PFSK-1 (cell line): ENCODE measurements at regions not wholly inside any gene's neighbourhood (a gene's known extent, or its start where the extent isn't known, plus 50 kb on each side); places are given as distances from the start of the nearest gene placed in this dataset.

Source experiments
- FOXP2 ChIP-seq: optimal IDR thresholded peaks from 2 replicates; pipeline ENCODE3; 2011; ENCODE audit warnings: borderline replicate concordance, control low read depth, inconsistent platforms; ENCODE audit not compliant: insufficient read depth; ENCODE audit errors: extremely low read length, extremely low read depth
- POLR2AphosphoS5 ChIP-seq: IDR thresholded peaks from 2 replicates; pipeline ENCODE4 v1.6.1; 2012; ENCODE audit warnings: low read depth, mild to moderate bottlenecking, control low read depth, low read length, moderate library complexity
- SIN3A ChIP-seq: IDR thresholded peaks from 2 replicates; pipeline ENCODE4 v1.6.1; 2012; ENCODE audit warnings: mild to moderate bottlenecking, low read length, moderate library complexity, borderline replicate concordance; ENCODE audit not compliant: insufficient read depth
- TAF1 ChIP-seq: IDR thresholded peaks from 2 replicates; pipeline ENCODE4 v1.6.1; 2012; ENCODE audit warnings: low read length, control low read depth, borderline replicate concordance; ENCODE audit not compliant: insufficient read depth
- TF ChIP-seq, protein P1 (sequence below), 2 experiments: IDR thresholded peaks; 2 replicates each; pipeline versions ENCODE4 v1.6.1 to v1.8.0; 2011 to 2012; ENCODE audit warnings: low read depth in 2 of 2, low read length in 2 of 2, control low read depth in 1 of 2, inconsistent platforms in 1 of 2, mild to moderate bottlenecking in 1 of 2, moderate library complexity in 1 of 2; ENCODE audit not compliant: insufficient read depth in 1 of 2

DNA sequence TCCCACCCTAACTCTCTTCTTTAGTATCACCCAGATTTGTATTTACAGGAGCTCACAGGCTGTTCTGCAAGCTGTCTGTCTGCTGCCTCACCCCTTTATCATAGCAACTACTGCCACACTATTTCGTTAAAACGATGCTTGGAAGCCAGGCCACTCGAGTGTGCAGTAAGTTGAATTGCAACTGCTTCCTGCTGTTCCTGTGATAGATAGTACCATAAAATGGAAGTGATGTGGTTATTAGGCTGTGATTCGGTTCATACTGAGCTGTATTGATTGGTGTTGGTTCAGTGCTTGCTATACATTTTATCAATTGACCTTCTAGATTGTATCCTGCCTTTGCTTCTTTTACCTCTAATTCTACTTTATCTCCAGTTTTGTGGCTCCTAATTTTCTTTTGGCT, 325.4 kb downstream of the RNF144B start:
- TF ChIP-seq SIN3A, result no peak
- TF ChIP-seq, protein P1, sequence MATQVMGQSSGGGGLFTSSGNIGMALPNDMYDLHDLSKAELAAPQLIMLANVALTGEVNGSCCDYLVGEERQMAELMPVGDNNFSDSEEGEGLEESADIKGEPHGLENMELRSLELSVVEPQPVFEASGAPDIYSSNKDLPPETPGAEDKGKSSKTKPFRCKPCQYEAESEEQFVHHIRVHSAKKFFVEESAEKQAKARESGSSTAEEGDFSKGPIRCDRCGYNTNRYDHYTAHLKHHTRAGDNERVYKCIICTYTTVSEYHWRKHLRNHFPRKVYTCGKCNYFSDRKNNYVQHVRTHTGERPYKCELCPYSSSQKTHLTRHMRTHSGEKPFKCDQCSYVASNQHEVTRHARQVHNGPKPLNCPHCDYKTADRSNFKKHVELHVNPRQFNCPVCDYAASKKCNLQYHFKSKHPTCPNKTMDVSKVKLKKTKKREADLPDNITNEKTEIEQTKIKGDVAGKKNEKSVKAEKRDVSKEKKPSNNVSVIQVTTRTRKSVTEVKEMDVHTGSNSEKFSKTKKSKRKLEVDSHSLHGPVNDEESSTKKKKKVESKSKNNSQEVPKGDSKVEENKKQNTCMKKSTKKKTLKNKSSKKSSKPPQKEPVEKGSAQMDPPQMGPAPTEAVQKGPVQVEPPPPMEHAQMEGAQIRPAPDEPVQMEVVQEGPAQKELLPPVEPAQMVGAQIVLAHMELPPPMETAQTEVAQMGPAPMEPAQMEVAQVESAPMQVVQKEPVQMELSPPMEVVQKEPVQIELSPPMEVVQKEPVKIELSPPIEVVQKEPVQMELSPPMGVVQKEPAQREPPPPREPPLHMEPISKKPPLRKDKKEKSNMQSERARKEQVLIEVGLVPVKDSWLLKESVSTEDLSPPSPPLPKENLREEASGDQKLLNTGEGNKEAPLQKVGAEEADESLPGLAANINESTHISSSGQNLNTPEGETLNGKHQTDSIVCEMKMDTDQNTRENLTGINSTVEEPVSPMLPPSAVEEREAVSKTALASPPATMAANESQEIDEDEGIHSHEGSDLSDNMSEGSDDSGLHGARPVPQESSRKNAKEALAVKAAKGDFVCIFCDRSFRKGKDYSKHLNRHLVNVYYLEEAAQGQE (IDR thresholded peaks at IDR 0.05; ENCODE audit: insufficient read depth in 1 of 2, low read depth in 2 of 2, low read length in 2 of 2), result no peak
- no peak for TF ChIP-seq FOXP2
- no peak for TF ChIP-seq TAF1
- TF ChIP-seq POLR2AphosphoS5, result no peak

DNA sequence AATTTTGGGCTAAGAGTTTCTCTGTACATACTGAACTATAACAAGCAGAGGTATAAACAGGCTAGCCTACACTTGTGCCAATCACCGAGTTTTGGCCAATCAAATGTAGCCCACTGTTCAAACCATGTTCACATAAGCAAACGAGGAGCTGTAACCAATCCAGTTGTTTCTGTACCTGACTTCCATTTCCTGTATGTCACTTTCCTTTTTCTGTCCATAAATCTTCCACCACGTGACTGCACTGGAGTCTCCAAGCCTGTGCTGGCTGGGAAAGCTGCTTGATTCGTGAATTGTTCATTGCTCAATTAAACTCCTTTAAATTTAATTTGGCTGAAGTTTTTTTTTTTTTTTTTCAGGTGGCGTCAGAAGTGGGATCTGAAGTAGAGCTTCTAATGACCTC, 332.9 kb downstream of the RNF144B start:
- TF ChIP-seq FOXP2, result no peak
- no peak for TF ChIP-seq SIN3A
- no peak for TF ChIP-seq POLR2AphosphoS5
- no peak for TF ChIP-seq TAF1
- TF ChIP-seq, protein P1 (IDR thresholded peaks at IDR 0.05; ENCODE audit: insufficient read depth in 1 of 2, low read depth in 2 of 2, low read length in 2 of 2), result no peak

DNA sequence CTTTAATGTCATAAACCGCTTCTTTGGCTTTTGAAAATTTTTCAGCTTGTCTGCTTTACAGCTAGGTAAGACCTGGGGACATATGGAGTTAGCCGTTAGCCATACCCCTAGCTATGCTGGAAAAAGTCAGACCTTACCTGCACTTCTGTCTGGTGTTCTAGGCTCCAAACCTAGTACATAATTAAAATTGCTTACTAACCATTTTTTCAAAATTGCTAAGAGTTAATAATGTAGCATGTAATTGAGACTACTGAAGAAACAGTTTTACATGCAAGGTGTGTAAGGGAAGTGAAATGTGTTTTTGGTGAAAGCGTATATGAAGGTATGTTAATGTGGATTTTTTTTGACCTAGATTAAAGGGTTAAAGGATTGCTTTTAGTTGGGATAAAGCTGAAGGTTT, 336.9 kb downstream of the RNF144B start:
- TF ChIP-seq, protein P1 (IDR thresholded peaks at IDR 0.05; ENCODE audit: insufficient read depth in 1 of 2, low read depth in 2 of 2, low read length in 2 of 2), result no peak
- TF ChIP-seq FOXP2, result no peak
- no peak for TF ChIP-seq TAF1
- no peak for TF ChIP-seq POLR2AphosphoS5
- TF ChIP-seq SIN3A, result no peak

DNA sequence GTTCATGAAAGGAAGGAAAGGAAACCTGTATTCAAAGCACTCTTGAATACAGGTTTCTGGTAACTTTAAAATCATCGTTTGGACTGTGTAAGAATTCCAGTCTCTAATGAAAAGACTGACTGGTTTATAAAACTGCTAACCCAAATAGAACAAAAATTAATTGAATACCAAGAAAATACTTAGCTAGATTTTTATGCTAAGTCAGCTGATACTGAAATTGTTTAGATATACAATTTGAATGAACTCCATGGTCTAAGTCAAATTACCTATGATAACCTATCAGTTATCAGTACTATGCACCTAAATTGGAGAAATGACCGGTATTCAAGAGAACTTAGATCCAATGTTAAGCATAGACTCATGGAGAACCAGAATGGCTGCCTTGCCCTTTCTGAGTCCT, 338.3 kb downstream of the RNF144B start:
- TF ChIP-seq FOXP2, result no peak
- no peak for TF ChIP-seq POLR2AphosphoS5
- TF ChIP-seq, protein P1 (IDR thresholded peaks at IDR 0.05; ENCODE audit: insufficient read depth in 1 of 2, low read depth in 2 of 2, low read length in 2 of 2), result no peak
- no peak for TF ChIP-seq SIN3A
- TF ChIP-seq TAF1, result no peak

DNA sequence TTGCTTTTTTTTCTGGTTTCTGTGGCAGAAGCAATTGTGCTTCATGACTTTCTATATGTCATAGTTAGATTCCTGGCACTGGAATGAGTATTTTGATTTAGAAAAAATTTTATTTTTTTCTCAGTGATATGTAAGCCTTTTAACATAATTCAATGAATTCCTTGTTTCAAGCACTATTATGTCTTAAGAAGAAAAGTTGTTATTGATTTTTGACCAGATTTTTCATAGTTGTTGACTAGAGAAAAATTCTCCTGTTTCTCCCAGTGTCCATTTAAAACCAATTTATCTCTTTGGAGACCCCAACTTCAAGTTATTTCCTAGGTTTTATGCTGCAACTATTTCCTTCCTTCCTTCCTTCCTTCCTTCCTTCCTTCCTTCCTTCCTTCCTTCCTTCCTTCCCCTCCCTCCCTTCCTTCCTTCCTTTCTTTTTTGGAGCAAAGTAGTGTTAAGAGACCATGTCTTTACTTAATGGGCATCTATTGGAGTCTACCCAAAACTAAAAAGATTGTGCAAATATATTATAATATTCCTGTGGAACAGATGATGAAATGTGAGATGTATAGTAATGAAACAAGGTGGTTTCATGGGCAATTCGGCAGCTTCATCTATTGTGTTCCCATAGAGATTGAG, 346.9 kb downstream of the RNF144B start:
- TF ChIP-seq FOXP2, result no peak
- TF ChIP-seq POLR2AphosphoS5, result no peak
- TF ChIP-seq TAF1, result no peak
- TF ChIP-seq SIN3A, result no peak
- TF ChIP-seq, protein P1 (IDR thresholded peaks at IDR 0.05; ENCODE audit: insufficient read depth in 1 of 2, low read depth in 2 of 2, low read length in 2 of 2), result no peak
